ENCODE measurements at regions not wholly inside any gene's neighbourhood (a gene's known extent, or its start where the extent isn't known, plus 50 kb on each side); places are given as distances from the start of the nearest gene placed in this dataset.

- no peak overlapping the region for H3K4me3 ChIP-seq (ENCODE audit: low read depth, poor library complexity, severe bottlenecking)
- intact Hi-C loops (cut with DNase I; ENCODE audit: low total_unique reads) = no loop called here
- 32 to 69% methylated on average over 50 to 59 of the region's 89 CpGs for WGBS, 2 donors
- peak in 1 of 2 donors; percentile 81 for DNase-seq (ENCODE audit: low spot score in 2 of 2)
- TF ChIP-seq, protein P1, sequence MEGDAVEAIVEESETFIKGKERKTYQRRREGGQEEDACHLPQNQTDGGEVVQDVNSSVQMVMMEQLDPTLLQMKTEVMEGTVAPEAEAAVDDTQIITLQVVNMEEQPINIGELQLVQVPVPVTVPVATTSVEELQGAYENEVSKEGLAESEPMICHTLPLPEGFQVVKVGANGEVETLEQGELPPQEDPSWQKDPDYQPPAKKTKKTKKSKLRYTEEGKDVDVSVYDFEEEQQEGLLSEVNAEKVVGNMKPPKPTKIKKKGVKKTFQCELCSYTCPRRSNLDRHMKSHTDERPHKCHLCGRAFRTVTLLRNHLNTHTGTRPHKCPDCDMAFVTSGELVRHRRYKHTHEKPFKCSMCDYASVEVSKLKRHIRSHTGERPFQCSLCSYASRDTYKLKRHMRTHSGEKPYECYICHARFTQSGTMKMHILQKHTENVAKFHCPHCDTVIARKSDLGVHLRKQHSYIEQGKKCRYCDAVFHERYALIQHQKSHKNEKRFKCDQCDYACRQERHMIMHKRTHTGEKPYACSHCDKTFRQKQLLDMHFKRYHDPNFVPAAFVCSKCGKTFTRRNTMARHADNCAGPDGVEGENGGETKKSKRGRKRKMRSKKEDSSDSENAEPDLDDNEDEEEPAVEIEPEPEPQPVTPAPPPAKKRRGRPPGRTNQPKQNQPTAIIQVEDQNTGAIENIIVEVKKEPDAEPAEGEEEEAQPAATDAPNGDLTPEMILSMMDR (IDR thresholded peaks at IDR 0.05) = no peak
- TF ChIP-seq POLR2A (IDR thresholded peaks at IDR 0.05) = no peak
These were observed 62.7 kb upstream of the CTDP1 start for GRCh38 chr18:79616651-79617510.

- no peak overlapping the region for H3K4me3 ChIP-seq (ENCODE audit: low read depth, poor library complexity, severe bottlenecking)
- WGBS, 2 donors = 76 to 82% methylated on average over 49 to 68 of the region's 79 CpGs
- intact Hi-C loops (cut with DNase I; ENCODE audit: low total_unique reads) = no loop called here
- TF ChIP-seq POLR2A (IDR thresholded peaks at IDR 0.05) = no peak
- TF ChIP-seq, protein P1 (IDR thresholded peaks at IDR 0.05) = no peak
- peak in 1 of 2 donors; percentile 79 for DNase-seq (ENCODE audit: low spot score in 2 of 2)
These were observed 61.8 kb upstream of the CTDP1 start for GRCh38 chr18:79617511-79618500.

- intact Hi-C loops (cut with DNase I; ENCODE audit: low total_unique reads) = no loop called here
These were observed 58.9 kb upstream of the CTDP1 start for GRCh38 chr18:79620576-79621165.

GRCh38 chr18:79621501-79621900 lies 58.1 kb upstream of the CTDP1 start:
- intact Hi-C loops (cut with DNase I; ENCODE audit: low total_unique reads) = no loop called here
- no peak for DNase-seq (ENCODE audit: low spot score in 2 of 2)
- 92 to 94% methylated on average over 14 of the region's 14 CpGs for WGBS, 2 donors
- no peak for TF ChIP-seq POLR2A (IDR thresholded peaks at IDR 0.05)
- TF ChIP-seq, protein P1 (IDR thresholded peaks at IDR 0.05) = no peak
- H3K4me3 ChIP-seq (ENCODE audit: low read depth, poor library complexity, severe bottlenecking) = no peak overlapping the region

More at GRCh38 chr18:79620576-79621165, 58.9 kb upstream of the CTDP1 start:
- 77 to 83% methylated on average over 20 of the region's 20 CpGs for WGBS, 2 donors
- H3K4me3 ChIP-seq (ENCODE audit: low read depth, poor library complexity, severe bottlenecking) = no peak overlapping the region
- TF ChIP-seq POLR2A (IDR thresholded peaks at IDR 0.05) = no peak
- TF ChIP-seq, protein P1 (IDR thresholded peaks at IDR 0.05) = no peak
- DNase-seq (ENCODE audit: low spot score in 2 of 2) = no peak

DNA sequence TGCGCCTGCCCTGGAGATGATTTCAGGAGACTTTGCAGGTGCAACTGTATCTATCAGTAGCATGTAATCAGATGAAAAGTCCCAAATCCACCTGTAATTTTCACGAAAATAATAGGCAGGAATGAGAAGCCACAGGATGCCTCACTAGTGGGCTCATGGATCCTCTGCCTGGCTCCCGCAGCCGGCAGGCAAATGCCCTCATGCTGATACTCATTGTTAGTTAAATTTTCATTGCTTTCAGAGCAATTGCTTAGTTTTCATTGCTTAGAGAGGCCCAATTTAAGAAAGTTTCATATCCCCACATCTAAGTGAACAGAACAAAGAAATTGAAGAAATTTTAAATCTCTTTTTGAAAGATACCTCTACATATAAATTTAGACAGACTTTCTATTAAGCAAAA lies 57.6 kb upstream of the CTDP1 start:
- H3K4me3 ChIP-seq (ENCODE audit: low read depth, poor library complexity, severe bottlenecking) = no peak overlapping the region
- no peak for TF ChIP-seq POLR2A (IDR thresholded peaks at IDR 0.05)
- TF ChIP-seq, protein P1 (IDR thresholded peaks at IDR 0.05) = no peak
- 91 to 93% methylated on average over 4 of the region's 4 CpGs for WGBS, 2 donors
- no peak for DNase-seq (ENCODE audit: low spot score in 2 of 2)
- intact Hi-C loops (cut with DNase I; ENCODE audit: low total_unique reads) = no loop called here

Data from lower leg skin (tissue), 4 donors.